Trophoblast cell (in vitro differentiated cells and primary cell): ENCODE measurements at regions not wholly inside any gene's neighbourhood (a gene's known extent, or its start where the extent isn't known, plus 50 kb on each side); places are given as distances from the start of the nearest gene placed in this dataset.

Source experiments
- DNase-seq, 2 donors: peaks; one replicate each; pipeline ENCODE4 v3.0.0-alpha.2; 2016
- H2AFZ ChIP-seq: 2 replicates; pipeline ENCODE4 v1.6.1; 2013; ENCODE audit warnings: low read length, moderate library complexity, mild to moderate bottlenecking; ENCODE audit not compliant: insufficient read depth, poor library complexity
- H2AK5ac ChIP-seq: 2 replicates; pipeline ENCODE4 v1.6.1; 2013; ENCODE audit warnings: mild to moderate bottlenecking, low read length
- H2BK120ac ChIP-seq: 2 replicates; pipeline ENCODE4 v1.6.1; 2013; ENCODE audit warnings: low read length, mild to moderate bottlenecking, moderate library complexity; ENCODE audit not compliant: insufficient read depth, poor library complexity
- H2BK12ac ChIP-seq: 2 replicates; pipeline ENCODE4 v1.6.1; 2013; ENCODE audit warnings: mild to moderate bottlenecking, low read length, moderate library complexity
- H2BK5ac ChIP-seq: 2 replicates; pipeline ENCODE4 v1.6.1; 2013; ENCODE audit warnings: low read length, low read depth, moderate library complexity, mild to moderate bottlenecking; ENCODE audit not compliant: poor library complexity
- H3K14ac ChIP-seq: 2 replicates; pipeline ENCODE4 v1.6.1; 2013; ENCODE audit warnings: mild to moderate bottlenecking, low read length
- H3K18ac ChIP-seq: 2 replicates; pipeline ENCODE4 v1.6.1; 2013; ENCODE audit warnings: mild to moderate bottlenecking, low read length
- H3K23ac ChIP-seq: 2 replicates; pipeline ENCODE4 v1.6.1; 2013; ENCODE audit warnings: low read length
- H3K27ac ChIP-seq: 2 replicates; pipeline ENCODE4 v1.5.1; 2013; ENCODE audit warnings: low read depth, mild to moderate bottlenecking, inconsistent platforms, low read length, moderate library complexity
- H3K27me3 ChIP-seq: 2 replicates; pipeline ENCODE4 v1.6.1; 2013; ENCODE audit warnings: inconsistent platforms, mild to moderate bottlenecking, low read length, moderate library complexity; ENCODE audit not compliant: insufficient read depth
- H3K36me3 ChIP-seq, 2 experiments: 1 replicate in 1 of 2; 2 replicates in 1 of 2; pipeline ENCODE4 v1.6.1; 2013; ENCODE audit warnings: low read length in 2 of 2, mild to moderate bottlenecking in 2 of 2, moderate library complexity in 1 of 2; ENCODE audit not compliant: insufficient read depth in 2 of 2, control insufficient read depth in 1 of 2
- H3K4ac ChIP-seq: 2 replicates; pipeline ENCODE4 v1.6.1; 2013; ENCODE audit warnings: low read depth, mild to moderate bottlenecking, low read length, moderate library complexity
- H3K4me1 ChIP-seq, 2 experiments: 1 replicate in 1 of 2; 2 replicates in 1 of 2; pipeline ENCODE4 v1.6.1; 2013; ENCODE audit warnings: low read length in 2 of 2, mild to moderate bottlenecking in 2 of 2, moderate library complexity in 1 of 2; ENCODE audit not compliant: insufficient read depth in 2 of 2, control insufficient read depth in 1 of 2
- H3K4me2 ChIP-seq: 2 replicates; pipeline ENCODE4 v1.6.1; 2013; ENCODE audit warnings: inconsistent platforms, mild to moderate bottlenecking, low read length, moderate library complexity
- H3K4me3 ChIP-seq: 2 replicates; pipeline ENCODE4 v1.5.1; 2013; ENCODE audit warnings: mild to moderate bottlenecking, low read depth, low read length, inconsistent platforms
- H3K79me1 ChIP-seq: one replicate; pipeline ENCODE4 v1.6.1; 2013; ENCODE audit warnings: low read length
- H3K79me2 ChIP-seq: 2 replicates; pipeline ENCODE4 v1.6.1; 2013; ENCODE audit warnings: low read length, mild to moderate bottlenecking; ENCODE audit not compliant: control insufficient read depth, insufficient read depth, poor library complexity
- H3K9ac ChIP-seq: 2 replicates; pipeline ENCODE4 v1.6.1; 2013; ENCODE audit warnings: mild to moderate bottlenecking, low read length
- H3K9me3 ChIP-seq: 2 replicates; pipeline ENCODE4 v1.6.1; 2013; ENCODE audit warnings: low read depth, mild to moderate bottlenecking, control low read depth, inconsistent platforms, low read length; ENCODE audit not compliant: insufficient read depth
- H4K12ac ChIP-seq: 2 replicates; pipeline ENCODE4 v1.6.1; 2013; ENCODE audit warnings: low read depth, mild to moderate bottlenecking, low read length, moderate library complexity
- H4K8ac ChIP-seq: 2 replicates; pipeline ENCODE4 v1.6.1; 2013; ENCODE audit warnings: low read depth, mild to moderate bottlenecking, low read length, moderate library complexity
- H4K91ac ChIP-seq: one replicate; pipeline ENCODE4 v1.6.1; 2013; ENCODE audit warnings: low read depth, mild to moderate bottlenecking, low read length, moderate library complexity
- WGBS: extraction: QIAGEN DNeasy Blood & Tissue Kit; methylation state at CpG from one replicate; pipeline ENCODE4 v1.1.7; 2013; ENCODE audit warnings: missing lambda C conversion rate; ENCODE audit not compliant: insufficient read length, insufficient coverage; ENCODE audit errors: extremely low coverage; 5-methylcytosine and 5-hydroxymethylcytosine counted together

DNA sequence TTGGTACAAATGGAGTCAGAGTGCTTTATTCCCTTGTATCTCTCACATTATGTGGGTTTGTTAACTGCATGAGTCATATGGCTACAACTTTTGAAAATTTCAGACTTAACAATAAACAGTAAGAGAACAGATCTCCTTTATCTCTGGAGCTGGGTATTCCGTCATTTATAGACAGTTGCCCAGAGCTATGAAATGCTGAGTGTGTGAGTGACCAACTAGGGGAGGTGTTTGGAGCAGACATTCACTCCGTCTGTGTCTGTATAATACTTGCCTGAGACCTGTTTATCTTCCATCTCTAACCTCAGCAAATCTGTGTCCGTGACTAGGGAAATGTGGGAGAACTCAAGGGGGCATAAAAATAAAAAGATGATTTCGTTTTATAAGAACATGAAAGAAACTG is 279.9 kb upstream of the FAR2 start:
- no peak overlapping the region for H2AFZ ChIP-seq
- H2BK5ac ChIP-seq, result no peak overlapping the region
- H3K23ac ChIP-seq, result no peak overlapping the region
- peak overlapping the region; percentile 83 for H3K27ac ChIP-seq
- no peaks in the 10 kb centered on the region for H3K36me3 ChIP-seq
- no peaks in the 10 kb centered on the region for H3K27me3 ChIP-seq
- no peaks in the 10 kb centered on the region for H3K79me2 ChIP-seq
- no peaks in the 10 kb centered on the region for H3K79me1 ChIP-seq
- no peak overlapping the region for H2BK12ac ChIP-seq
- no peaks in the 10 kb centered on the region for H3K4me1 ChIP-seq
- H3K4me2 ChIP-seq, result peak overlapping the region; percentile 45
- H3K4ac ChIP-seq, result no peak overlapping the region
- H4K8ac ChIP-seq, result no peak overlapping the region
- H3K14ac ChIP-seq, result no peak overlapping the region
- no CpG with 5 or more reads among the region's 4 CpGs for WGBS
- no peak overlapping the region for H3K9ac ChIP-seq
- no peak overlapping the region for H2BK120ac ChIP-seq
- no peak overlapping the region for H3K4me3 ChIP-seq
- no peaks in the 10 kb centered on the region for H3K9me3 ChIP-seq
- H3K18ac ChIP-seq, result no peak overlapping the region
- DNase-seq, result peak; percentile 45 to 54
- H2AK5ac ChIP-seq, result no peak overlapping the region
- H4K91ac ChIP-seq, result no peak overlapping the region
- H4K12ac ChIP-seq, result no peak overlapping the region

DNA sequence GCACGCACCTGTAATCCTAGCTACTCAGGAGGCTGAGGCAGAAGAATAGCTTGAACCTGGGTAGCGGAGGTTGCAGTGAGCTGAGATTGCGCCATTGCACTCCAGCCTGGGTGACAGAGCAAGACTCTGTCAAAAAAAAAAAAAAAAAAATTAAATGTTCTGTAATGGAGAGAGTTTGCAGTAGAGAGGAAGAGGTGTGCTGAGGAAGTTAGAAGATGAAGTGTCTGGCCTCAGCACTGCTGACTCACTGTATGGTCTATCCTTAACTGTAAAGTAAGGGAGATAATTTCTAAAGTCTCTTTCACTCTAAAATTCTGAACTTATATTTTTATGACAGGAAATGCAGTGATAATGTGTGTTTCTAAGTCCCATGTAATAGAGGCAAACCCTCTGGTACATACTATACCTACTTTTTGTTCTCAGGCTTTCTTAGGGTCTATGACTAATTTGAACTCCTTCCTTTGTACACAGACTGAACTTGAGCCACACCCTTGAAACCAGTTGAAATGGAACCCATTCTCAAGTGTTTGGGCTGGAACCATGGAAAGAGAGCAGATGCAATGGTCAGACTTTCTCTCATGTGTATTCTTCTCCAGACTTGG is 278.1 kb upstream of the FAR2 start:
- no peak overlapping the region for H4K12ac ChIP-seq
- no peaks in the 10 kb centered on the region for H3K36me3 ChIP-seq
- H2BK12ac ChIP-seq, result no peak overlapping the region
- H3K9me3 ChIP-seq, result no peaks in the 10 kb centered on the region
- no peak overlapping the region for H2AFZ ChIP-seq
- no peak overlapping the region for H3K27ac ChIP-seq
- H3K79me2 ChIP-seq, result no peaks in the 10 kb centered on the region
- no peak overlapping the region for H3K4ac ChIP-seq
- H3K27me3 ChIP-seq, result no peaks in the 10 kb centered on the region
- no peak overlapping the region for H3K18ac ChIP-seq
- no peak overlapping the region for H3K4me2 ChIP-seq
- H3K4me1 ChIP-seq, result no peaks in the 10 kb centered on the region
- no peak for DNase-seq
- no peak overlapping the region for H3K9ac ChIP-seq
- H2BK5ac ChIP-seq, result no peak overlapping the region
- no peak overlapping the region for H2AK5ac ChIP-seq
- peaks cover 2% of the 10 kb centered on the region for H3K79me1 ChIP-seq
- H3K14ac ChIP-seq, result no peak overlapping the region
- WGBS, result no CpG with 5 or more reads among the region's 3 CpGs
- no peak overlapping the region for H3K4me3 ChIP-seq
- H4K8ac ChIP-seq, result no peak overlapping the region
- no peak overlapping the region for H3K23ac ChIP-seq
- no peak overlapping the region for H2BK120ac ChIP-seq
- H4K91ac ChIP-seq, result no peak overlapping the region

DNA sequence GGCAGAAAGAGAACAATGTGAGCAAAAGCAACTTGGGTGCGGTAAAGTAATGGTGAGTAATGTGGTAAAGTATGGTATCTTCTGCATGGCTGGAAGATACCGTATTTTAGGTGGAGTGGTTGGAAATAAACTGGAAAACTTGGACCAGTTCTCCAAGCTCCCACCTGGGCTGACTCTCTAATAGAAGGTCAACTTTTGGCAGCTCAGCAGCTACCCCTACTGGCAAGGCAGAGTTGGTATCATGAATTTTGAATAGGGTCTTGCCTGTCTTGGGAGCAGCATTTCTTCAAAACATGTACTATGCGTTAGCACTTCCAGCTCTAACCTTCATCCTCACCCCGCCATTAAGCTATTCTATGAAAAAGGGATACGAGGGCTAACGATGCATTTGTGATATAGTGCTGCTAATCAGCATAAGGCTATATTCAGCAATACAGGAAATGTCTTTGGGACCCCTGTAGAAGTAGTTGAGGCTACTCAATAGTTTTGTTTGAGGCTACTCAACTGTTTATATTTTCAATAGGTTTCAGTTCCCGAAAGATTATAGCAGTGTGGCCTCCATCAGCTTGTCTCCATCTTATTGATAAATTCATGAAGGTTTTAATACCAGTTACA is 276.3 kb upstream of the FAR2 start:
- Histone ChIP-seq H3K36me3 (no peaks in the 10 kb centered on the region), H2AFZ (no peak overlapping the region), H2AK5ac (no peak overlapping the region), H3K4me1 (no peaks in the 10 kb centered on the region), H3K4ac (no peak overlapping the region), H3K27me3 (no peaks in the 10 kb centered on the region), H3K4me3 (no peak overlapping the region), H3K18ac (no peak overlapping the region), H3K4me2 (no peak overlapping the region), H4K91ac (no peak overlapping the region), H3K14ac (no peak overlapping the region), H2BK12ac (no peak overlapping the region), H3K9me3 (no peaks in the 10 kb centered on the region), H4K12ac (no peak overlapping the region), H3K79me1 (peaks cover 2% of the 10 kb centered on the region), H2BK5ac (no peak overlapping the region), H4K8ac (no peak overlapping the region), H3K27ac (no peak overlapping the region), H3K79me2 (no peaks in the 10 kb centered on the region), H3K23ac (no peak overlapping the region), H2BK120ac (no peak overlapping the region), H3K9ac (no peak overlapping the region)
- DNase-seq, result peak; percentile 77 to 87
- 100% methylated on average over 1 of the region's 7 CpGs for WGBS

- Histone ChIP-seq H3K79me1 (peaks cover 2% of the 10 kb centered on the region), H3K9ac (no peak overlapping the region), H2BK120ac (no peak overlapping the region), H3K27me3 (no peaks in the 10 kb centered on the region), H3K36me3 (no peaks in the 10 kb centered on the region), H2BK12ac (peak overlapping the region; percentile 77), H4K91ac (no peak overlapping the region), H3K79me2 (no peaks in the 10 kb centered on the region), H3K9me3 (no peaks in the 10 kb centered on the region), H4K12ac (no peak overlapping the region), H3K4me3 (no peak overlapping the region), H4K8ac (no peak overlapping the region), H3K23ac (no peak overlapping the region), H3K27ac (no peak overlapping the region), H2AFZ (no peak overlapping the region), H2BK5ac (no peak overlapping the region), H3K4me1 (no peaks in the 10 kb centered on the region), H3K18ac (no peak overlapping the region), H3K4ac (no peak overlapping the region), H3K14ac (no peak overlapping the region), H3K4me2 (no peak overlapping the region), H2AK5ac (no peak overlapping the region)
- no peak for DNase-seq
- WGBS, result no CpG with 5 or more reads among the region's 3 CpGs
These were observed 274.3 kb upstream of the FAR2 start for GRCh38 chr12:28874758-28875157.
